B cell (primary cell): ENCODE measurements at regions not wholly inside any gene's neighbourhood (a gene's known extent, or its start where the extent isn't known, plus 50 kb on each side); places are given as distances from the start of the nearest gene placed in this dataset.
A peak's percentile ranks its signal among the peaks of the same experiment; 100 is the strongest.

Experiments
- ATAC-seq: fragments of 200-7000 bp; cut with Tn5 transposase; one replicate; pipeline ENCODE4 v1.10.0; 2021; ENCODE audit warnings: low read depth, mild to moderate bottlenecking, moderate number of reproducible peaks, moderate library complexity
- CTCF ChIA-PET: fragments of 350-600 bp; sonication (Branson Sonifier 250); formaldehyde crosslinking; loops from one replicate; lab custom pipeline; 2021; ENCODE audit warnings: antibody characterized with exemption, inconsistent platforms; lab: Charles Lee
- POLR2A ChIA-PET: fragments of 350-600 bp; sonication (Branson Sonifier 250); formaldehyde crosslinking; loops from one replicate; lab custom pipeline; 2021; ENCODE audit warnings: antibody characterized with exemption; lab: Charles Lee
- DNase-seq: peaks from one replicate; pipeline ENCODE4 v3.0.0; 2013
- H2AFZ ChIP-seq: 2 replicates; pipeline ENCODE4 v1.6.1; 2012; ENCODE audit warnings: mild to moderate bottlenecking, low read depth, low read length; ENCODE audit not compliant: insufficient read depth, poor library complexity, severe bottlenecking
- H3K27ac ChIP-seq, 2 donors: 1 replicate in 1 of 2; 2 replicates in 1 of 2; pipeline ENCODE4 v1.5.1; 2012 to 2013; ENCODE audit warnings: low read length in 2 of 2, mild to moderate bottlenecking in 2 of 2, moderate library complexity in 1 of 2
- H3K27me3 ChIP-seq, 4 experiments: fragments of 200-600 bp in 1 of 4; sonication (generic) in 1 of 4; replicated peaks in 1 of 4; 1 replicate in 2 of 4; 2 replicates in 2 of 4; pipeline versions ENCODE4 v1.6.1 to v1.7.0; 2013 to 2016; ENCODE audit warnings: low read length in 3 of 4, mild to moderate bottlenecking in 2 of 4, mixed read lengths in 1 of 4, moderate library complexity in 1 of 4; ENCODE audit not compliant: insufficient read depth in 4 of 4, control insufficient read depth in 3 of 4; ENCODE audit errors: control extremely low read depth in 1 of 4
- H3K36me3 ChIP-seq, 2 experiments: replicated peaks in 1 of 2; 1 replicate in 1 of 2; 2 replicates in 1 of 2; pipeline versions ENCODE4 v1.6.1 to v1.7.1; 2013; ENCODE audit warnings: low read length in 1 of 2; ENCODE audit not compliant: insufficient read depth in 2 of 2, control insufficient read depth in 1 of 2; ENCODE audit errors: control extremely low read depth in 1 of 2, extremely low read depth in 1 of 2
- H3K4me1 ChIP-seq, 2 donors: fragments of 200-600 bp in 1 of 2; sonication (generic) in 1 of 2; 1 replicate in 1 of 2; 2 replicates in 1 of 2; pipeline versions ENCODE4 v1.5.1 to v1.6.1; 2013 to 2017; ENCODE audit warnings: low read length in 2 of 2; ENCODE audit not compliant: control insufficient read depth in 2 of 2, insufficient read depth in 2 of 2
- H3K4me2 ChIP-seq: replicated peaks from 2 replicates; pipeline ENCODE3; 2012; ENCODE audit warnings: mild to moderate bottlenecking, low read depth, low read length; ENCODE audit not compliant: poor library complexity, severe bottlenecking
- H3K4me3 ChIP-seq, 5 experiments: fragments of 200-600 bp in 1 of 5; sonication (generic) in 1 of 5; 1 replicate in 3 of 5; 2 replicates in 2 of 5; pipeline versions ENCODE4 v1.5.1 to v1.7.0; 2011 to 2016; ENCODE audit warnings: low read length in 4 of 5, mild to moderate bottlenecking in 4 of 5, low read depth in 2 of 5, control low read depth in 1 of 5, moderate library complexity in 1 of 5; ENCODE audit not compliant: insufficient read depth in 1 of 5; ENCODE audit errors: control extremely low read depth in 1 of 5, extremely low read depth in 1 of 5
- H3K79me2 ChIP-seq: fragments of 200-600 bp; sonication (generic); one replicate; pipeline ENCODE4 v1.6.0; 2016; ENCODE audit warnings: low read length; ENCODE audit not compliant: control insufficient read depth, insufficient read depth
- H3K9ac ChIP-seq: fragments of 200-600 bp; sonication (generic); 2 replicates; pipeline ENCODE4 v1.6.1; 2017; ENCODE audit warnings: mild to moderate bottlenecking, low read length, moderate library complexity
- H3K9me3 ChIP-seq, 3 donors: one replicate each; pipeline versions ENCODE4 v1.6.1 to v1.7.1; 2013; ENCODE audit warnings: low read length in 2 of 3; ENCODE audit not compliant: control insufficient read depth in 2 of 3, insufficient read depth in 1 of 3; ENCODE audit errors: control extremely low read depth in 1 of 3
- H4K20me1 ChIP-seq: 2 replicates; pipeline ENCODE4 v1.6.0; 2012; ENCODE audit warnings: mild to moderate bottlenecking, low read length; ENCODE audit not compliant: insufficient read depth, control insufficient read depth, poor library complexity, severe bottlenecking
- H3K27ac Mint-ChIP-seq: one replicate; pipeline ENCODE4 v1.8.0; 2021; ENCODE audit warnings: mixed read lengths
- H3K27me3 Mint-ChIP-seq: one replicate; pipeline ENCODE4 v1.8.0; 2021; ENCODE audit warnings: mixed read lengths
- H3K4me1 Mint-ChIP-seq: one replicate; pipeline ENCODE4 v1.8.0; 2021; ENCODE audit warnings: mixed read lengths
- H3K4me3 Mint-ChIP-seq: one replicate; pipeline ENCODE4 v1.8.0; 2021; ENCODE audit warnings: mixed read lengths
- H3K9me3 Mint-ChIP-seq: one replicate; pipeline ENCODE4 v1.8.0; 2022; ENCODE audit warnings: mixed read lengths; ENCODE audit not compliant: insufficient read depth
- EZH2 ChIP-seq: IDR thresholded peaks from 2 replicates; pipeline ENCODE4 v1.6.1; 2012; ENCODE audit warnings: borderline replicate concordance, low read depth, mild to moderate bottlenecking, moderate library complexity, low read length; ENCODE audit not compliant: insufficient read depth, poor library complexity, severe bottlenecking
- whole genome bisulfite sequencing: methylation state at CpG from one replicate; pipeline ENCODE4 v1.1.5; 2013; ENCODE audit warnings: missing lambda C conversion rate; ENCODE audit not compliant: insufficient coverage; 5-methylcytosine and 5-hydroxymethylcytosine counted together
- intact Hi-C: fragments of 100-400 bp; cut with micrococcal nuclease; formaldehyde crosslinking; loops from one replicate; pipeline ENCODE4 v1.10.0; 2022
- TF ChIP-seq, protein P1 (sequence below): fragments of 200-600 bp; IDR thresholded peaks from one replicate; pipeline ENCODE4 v1.8.0; 2022; ENCODE audit warnings: antibody characterized with exemption, mild to moderate bottlenecking

GRCh38 chr12:32051511-32052211 lies 55.0 kb upstream of the BICD1 start:
- DNase-seq = no peak
- Mint-ChIP-seq H3K9me3 (peaks cover 3% of the 10 kb centered on the region), H3K27me3 (no peaks in the 10 kb centered on the region), H3K4me3 (no peak overlapping the region), H3K4me1 (peaks cover 5% of the 10 kb centered on the region), H3K27ac (peak overlapping the region; percentile 5)
- no peaks in the 10 kb centered on the region for H3K27me3 ChIP-seq
- H3K27ac ChIP-seq = no peak overlapping the region
- H3K4me1 ChIP-seq = no peaks in the 10 kb centered on the region
- H2AFZ ChIP-seq = no peak overlapping the region
- H3K4me3 ChIP-seq = no peak overlapping the region
- ChIA-PET CTCF (interaction anchor here (0.7 kb wide), 1 partner anchor 17 kb away, joined by 4 read pairs; no protein-coding TSS in a partner anchor), POLR2A (no interaction called here)
- WGBS = no CpG with 5 or more reads among the region's 4 CpGs
- H3K9me3 ChIP-seq = peaks cover 3 to 9% (median 6%) of the 10 kb centered on the region in 3 donors
- intact Hi-C loops = no loop called here
- no peaks in the 10 kb centered on the region for H3K36me3 ChIP-seq
- H4K20me1 ChIP-seq = no peaks in the 10 kb centered on the region
- TF ChIP-seq EZH2 = no peak
- TF ChIP-seq, protein P1, sequence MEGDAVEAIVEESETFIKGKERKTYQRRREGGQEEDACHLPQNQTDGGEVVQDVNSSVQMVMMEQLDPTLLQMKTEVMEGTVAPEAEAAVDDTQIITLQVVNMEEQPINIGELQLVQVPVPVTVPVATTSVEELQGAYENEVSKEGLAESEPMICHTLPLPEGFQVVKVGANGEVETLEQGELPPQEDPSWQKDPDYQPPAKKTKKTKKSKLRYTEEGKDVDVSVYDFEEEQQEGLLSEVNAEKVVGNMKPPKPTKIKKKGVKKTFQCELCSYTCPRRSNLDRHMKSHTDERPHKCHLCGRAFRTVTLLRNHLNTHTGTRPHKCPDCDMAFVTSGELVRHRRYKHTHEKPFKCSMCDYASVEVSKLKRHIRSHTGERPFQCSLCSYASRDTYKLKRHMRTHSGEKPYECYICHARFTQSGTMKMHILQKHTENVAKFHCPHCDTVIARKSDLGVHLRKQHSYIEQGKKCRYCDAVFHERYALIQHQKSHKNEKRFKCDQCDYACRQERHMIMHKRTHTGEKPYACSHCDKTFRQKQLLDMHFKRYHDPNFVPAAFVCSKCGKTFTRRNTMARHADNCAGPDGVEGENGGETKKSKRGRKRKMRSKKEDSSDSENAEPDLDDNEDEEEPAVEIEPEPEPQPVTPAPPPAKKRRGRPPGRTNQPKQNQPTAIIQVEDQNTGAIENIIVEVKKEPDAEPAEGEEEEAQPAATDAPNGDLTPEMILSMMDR = no peak
- no peak for ATAC-seq
- no peak overlapping the region for H3K9ac ChIP-seq
- H3K4me2 ChIP-seq = no peak overlapping the region
- H3K79me2 ChIP-seq = no peaks in the 10 kb centered on the region

DNA sequence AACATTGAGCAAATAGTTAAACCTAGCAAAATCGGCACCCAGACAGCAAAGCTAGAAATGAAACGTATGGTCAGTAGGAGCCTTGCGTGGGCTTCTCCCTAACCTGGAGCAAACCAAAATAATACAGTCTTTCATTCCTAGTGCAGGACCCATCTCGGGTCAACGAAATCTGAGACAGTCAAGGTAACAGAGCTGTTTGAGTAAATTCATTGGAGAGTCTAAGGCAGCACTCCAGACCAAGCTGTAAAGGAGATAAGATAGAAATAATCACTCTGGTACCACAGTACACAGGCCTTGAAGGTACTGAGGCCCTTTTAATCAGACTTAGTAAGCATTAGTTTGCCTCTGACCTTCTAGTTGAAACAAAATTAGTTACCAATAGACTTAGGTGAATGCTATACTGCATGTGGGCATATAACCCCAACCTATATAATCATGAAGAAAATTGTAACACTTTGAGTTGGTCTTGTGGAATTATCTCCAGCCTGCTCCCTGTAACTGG lies 54.4 kb upstream of the BICD1 start:
- ChIA-PET POLR2A (no interaction called here), CTCF (interaction anchor here (0.7 kb wide), 1 partner anchor 16 kb away, joined by 4 read pairs; no protein-coding TSS in a partner anchor)
- Histone ChIP-seq H3K4me1 (no peaks in the 10 kb centered on the region), H3K9me3 (peaks cover 3 to 9% (median 6%) of the 10 kb centered on the region in 3 donors), H3K4me2 (no peak overlapping the region), H3K27ac (no peak overlapping the region), H2AFZ (no peak overlapping the region), H4K20me1 (no peaks in the 10 kb centered on the region), H3K4me3 (no peak overlapping the region), H3K36me3 (no peaks in the 10 kb centered on the region), H3K9ac (no peak overlapping the region), H3K79me2 (no peaks in the 10 kb centered on the region), H3K27me3 (no peaks in the 10 kb centered on the region)
- DNase-seq (no peak), ATAC-seq (no peak)
- Mint-ChIP-seq H3K4me3 (no peak overlapping the region), H3K27ac (peak overlapping the region; percentile 5), H3K4me1 (peaks cover 5% of the 10 kb centered on the region), H3K9me3 (peaks cover 3% of the 10 kb centered on the region), H3K27me3 (no peaks in the 10 kb centered on the region)
- TF ChIP-seq, protein P1 = no peak
- TF ChIP-seq EZH2 = no peak
- 100% methylated on average over 2 of the region's 5 CpGs for WGBS
- intact Hi-C loops = no loop called here
